ENCODE measurements at regions not wholly inside any gene's neighbourhood (a gene's known extent, or its start where the extent isn't known, plus 50 kb on each side); places are given as distances from the start of the nearest gene placed in this dataset.

GRCh38 chr7:26007510-26007909 lies 144.5 kb upstream of the NFE2L3 start:
- 25 to 64% methylated on average over 2 of the region's 2 CpGs for WGBS, 2 donors
- H3K27me3 ChIP-seq, result no peaks in the 10 kb centered on the region
- TF ChIP-seq POLR2A (IDR thresholded peaks at IDR 0.05) (no peak), POLR2AphosphoS5 (IDR thresholded peaks at IDR 0.05) (no peak), EP300 (IDR thresholded peaks at IDR 0.05) (no peak)
- TF ChIP-seq, protein P1, sequence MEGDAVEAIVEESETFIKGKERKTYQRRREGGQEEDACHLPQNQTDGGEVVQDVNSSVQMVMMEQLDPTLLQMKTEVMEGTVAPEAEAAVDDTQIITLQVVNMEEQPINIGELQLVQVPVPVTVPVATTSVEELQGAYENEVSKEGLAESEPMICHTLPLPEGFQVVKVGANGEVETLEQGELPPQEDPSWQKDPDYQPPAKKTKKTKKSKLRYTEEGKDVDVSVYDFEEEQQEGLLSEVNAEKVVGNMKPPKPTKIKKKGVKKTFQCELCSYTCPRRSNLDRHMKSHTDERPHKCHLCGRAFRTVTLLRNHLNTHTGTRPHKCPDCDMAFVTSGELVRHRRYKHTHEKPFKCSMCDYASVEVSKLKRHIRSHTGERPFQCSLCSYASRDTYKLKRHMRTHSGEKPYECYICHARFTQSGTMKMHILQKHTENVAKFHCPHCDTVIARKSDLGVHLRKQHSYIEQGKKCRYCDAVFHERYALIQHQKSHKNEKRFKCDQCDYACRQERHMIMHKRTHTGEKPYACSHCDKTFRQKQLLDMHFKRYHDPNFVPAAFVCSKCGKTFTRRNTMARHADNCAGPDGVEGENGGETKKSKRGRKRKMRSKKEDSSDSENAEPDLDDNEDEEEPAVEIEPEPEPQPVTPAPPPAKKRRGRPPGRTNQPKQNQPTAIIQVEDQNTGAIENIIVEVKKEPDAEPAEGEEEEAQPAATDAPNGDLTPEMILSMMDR (IDR thresholded peaks at IDR 0.05), result no peak
- intact Hi-C loops (cut with DNase I), result no loop called here
- peaks cover 0 to 7% (median 0%) of the 10 kb centered on the region in 4 donors for H3K4me1 ChIP-seq
- no peaks in the 10 kb centered on the region for H3K36me3 ChIP-seq
- no peak for DNase-seq
- H3K4me3 ChIP-seq, result no peak overlapping the region
- no peak overlapping the region for H3K27ac ChIP-seq
- no peaks in the 10 kb centered on the region for H3K9me3 ChIP-seq

DNA sequence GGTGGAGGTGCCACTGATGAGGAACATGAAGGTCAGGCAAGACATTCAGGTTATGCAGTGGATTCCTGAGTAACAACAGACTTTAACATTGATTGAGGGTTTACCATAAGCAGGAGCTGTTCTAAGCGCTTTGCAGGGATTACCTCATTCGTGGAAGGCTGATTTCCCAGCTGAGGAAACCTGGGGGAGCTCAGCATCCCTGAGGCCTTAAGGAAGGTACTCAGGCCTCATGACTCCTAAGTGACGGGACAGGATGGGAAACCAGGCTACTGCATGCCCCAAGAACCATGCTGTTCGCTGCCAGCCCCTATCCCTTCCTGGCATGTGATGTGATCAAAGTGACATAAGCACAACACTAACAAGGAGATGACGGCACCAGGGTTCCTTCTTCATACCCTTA lies 143.6 kb upstream of the NFE2L3 start:
- TF ChIP-seq, protein P1 (IDR thresholded peaks at IDR 0.05), result no peak
- no peak for TF ChIP-seq EP300 (IDR thresholded peaks at IDR 0.05)
- TF ChIP-seq POLR2A (IDR thresholded peaks at IDR 0.05), result no peak
- no peak for TF ChIP-seq POLR2AphosphoS5 (IDR thresholded peaks at IDR 0.05)
- H3K36me3 ChIP-seq, result no peaks in the 10 kb centered on the region
- H3K4me3 ChIP-seq, result no peak overlapping the region
- no peaks in the 10 kb centered on the region for H3K27me3 ChIP-seq
- H3K9me3 ChIP-seq, result no peaks in the 10 kb centered on the region
- WGBS, 2 donors, result 72 to 83% methylated on average over 5 of the region's 5 CpGs
- intact Hi-C loops (cut with DNase I), result no loop called here
- no peak for DNase-seq
- peaks cover 0 to under 1% (median 0%) of the 10 kb centered on the region in 4 donors for H3K4me1 ChIP-seq
- no peak overlapping the region for H3K27ac ChIP-seq

DNA sequence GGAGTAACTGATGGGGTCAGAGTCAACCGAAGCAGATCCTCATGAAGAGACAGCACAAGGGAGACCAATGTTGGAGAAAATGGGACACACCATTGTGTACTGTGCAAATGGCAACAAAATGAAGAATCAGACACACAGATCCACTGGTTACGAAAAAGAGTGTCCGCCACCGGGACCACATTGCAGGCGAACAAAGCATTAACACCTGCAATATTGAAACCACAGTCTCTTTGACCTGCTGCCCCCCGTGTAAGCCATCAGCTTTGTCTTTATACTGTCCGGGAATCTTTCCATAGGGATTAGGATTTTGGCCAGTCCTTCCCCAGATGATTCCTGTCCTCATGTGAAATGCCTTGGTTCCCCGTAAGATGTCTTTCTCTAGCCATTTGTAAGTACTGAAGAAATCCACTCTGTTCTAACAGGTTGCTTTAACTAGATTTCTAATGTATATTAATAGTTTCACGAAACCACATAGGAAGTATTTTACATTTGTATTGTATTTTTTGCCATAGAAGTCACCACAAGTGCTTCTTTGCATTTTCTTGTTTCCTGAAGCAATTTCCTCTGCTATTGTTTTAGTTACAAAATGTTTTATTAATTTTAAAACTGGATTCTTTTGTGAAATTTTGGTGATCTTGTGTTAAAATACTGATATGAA lies 140.8 kb upstream of the NFE2L3 start:
- Histone ChIP-seq H3K9me3 (peaks cover 0 to 4% (median under 1%) of the 10 kb centered on the region in 4 donors), H3K27me3 (no peaks in the 10 kb centered on the region), H3K27ac (no peak overlapping the region), H3K36me3 (no peaks in the 10 kb centered on the region), H3K4me1 (no peaks in the 10 kb centered on the region), H3K4me3 (no peak overlapping the region)
- TF ChIP-seq EP300 (IDR thresholded peaks at IDR 0.05) (no peak), POLR2A (IDR thresholded peaks at IDR 0.05) (no peak), POLR2AphosphoS5 (IDR thresholded peaks at IDR 0.05) (no peak)
- TF ChIP-seq, protein P1 (IDR thresholded peaks at IDR 0.05), result no peak
- WGBS, 2 donors, result 57 to 89% methylated on average over 9 of the region's 9 CpGs
- intact Hi-C loops (cut with DNase I), result no loop called here
- DNase-seq, result no peak

- TF ChIP-seq, protein P1 (IDR thresholded peaks at IDR 0.05), result no peak
- TF ChIP-seq POLR2AphosphoS5 (IDR thresholded peaks at IDR 0.05) (no peak), EP300 (IDR thresholded peaks at IDR 0.05) (no peak), POLR2A (IDR thresholded peaks at IDR 0.05) (no peak)
- H3K27me3 ChIP-seq, result no peaks in the 10 kb centered on the region
- H3K27ac ChIP-seq, result no peak overlapping the region
- H3K4me3 ChIP-seq, result no peak overlapping the region
- 53 to 69% methylated on average over 9 of the region's 9 CpGs for WGBS, 2 donors
- no peaks in the 10 kb centered on the region for H3K36me3 ChIP-seq
- no peaks in the 10 kb centered on the region for H3K4me1 ChIP-seq
- peaks cover 0 to 4% (median 2%) of the 10 kb centered on the region in 4 donors for H3K9me3 ChIP-seq
- intact Hi-C loops (cut with DNase I), result no loop called here
- DNase-seq, result no peak
Measured at GRCh38 chr7:26013551-26014083, 138.4 kb upstream of the NFE2L3 start.

Measured in sigmoid colon (tissue), 6 donors.